Colon (tissue), 2 donors: ENCODE measurements at regions not wholly inside any gene's neighbourhood (a gene's known extent, or its start where the extent isn't known, plus 50 kb on each side); places are given as distances from the start of the nearest gene placed in this dataset.
A peak's percentile ranks its signal among the peaks of the same experiment; 100 is the strongest.
"Not testable (repeated sequence)": the region's sequence is repeated elsewhere in the genome, so short reads cannot be mapped to it uniquely, and the experiment has no call there.

Experiments used
- FAIRE-seq: peaks from 2 replicates; lab custom pipeline; 2012; peaks lifted over from hg19 to GRCh38; lab: Jason Lieb, UNC
- donor health status: control.
- donor health status: control.

- no peak for FAIRE-seq
These were observed 171.6 kb downstream of the PCDH10 start for GRCh38 chr4:133320576-133321170.

GRCh38 chr4:133316909-133317308, 167.8 kb downstream of the PCDH10 start:
- no peak for FAIRE-seq

GRCh38 chr4:133314991-133315390, 165.9 kb downstream of the PCDH10 start:
- no peak for FAIRE-seq

- no peak for FAIRE-seq
These were observed 138.3 kb downstream of the PCDH10 start for GRCh38 chr4:133287396-133287795.

- FAIRE-seq = no peak
These were observed 129.5 kb downstream of the PCDH10 start for GRCh38 chr4:133278591-133278990.

- not testable (repeated sequence) for FAIRE-seq
These were observed 128.8 kb downstream of the PCDH10 start for GRCh38 chr4:133277940-133278339.

GRCh38 chr4:133275246-133275645, 126.2 kb downstream of the PCDH10 start:
- FAIRE-seq = no peak

GRCh38 chr4:133273401-133273800, 124.3 kb downstream of the PCDH10 start:
- no peak for FAIRE-seq

- no peak for FAIRE-seq
These were observed 121.0 kb downstream of the PCDH10 start for GRCh38 chr4:133270021-133270570.

- no peak for FAIRE-seq
These were observed 119.1 kb downstream of the PCDH10 start for GRCh38 chr4:133268205-133268604.

GRCh38 chr4:133267506-133267905, 118.4 kb downstream of the PCDH10 start:
- not testable (repeated sequence) for FAIRE-seq

- FAIRE-seq = not testable (repeated sequence)
These were observed 117.9 kb downstream of the PCDH10 start for GRCh38 chr4:133266966-133267365.

GRCh38 chr4:133264251-133264650, 115.2 kb downstream of the PCDH10 start:
- not testable (repeated sequence) for FAIRE-seq

GRCh38 chr4:133263104-133263503, 114.0 kb downstream of the PCDH10 start:
- no peak for FAIRE-seq

- no peak for FAIRE-seq
These were observed 98.8 kb downstream of the PCDH10 start for GRCh38 chr4:133247861-133248260.

- peak; percentile 68 for FAIRE-seq
These were observed 96.1 kb downstream of the PCDH10 start for GRCh38 chr4:133245226-133245625.
